GM12874 (cell line): ENCODE measurements at regions not wholly inside any gene's neighbourhood (a gene's known extent, or its start where the extent isn't known, plus 50 kb on each side); places are given as distances from the start of the nearest gene placed in this dataset.

Experiments
- CTCF ChIP-seq: IDR thresholded peaks from 2 replicates; pipeline ENCODE4 v1.5.1; 2011; ENCODE audit warnings: low read depth, mild to moderate bottlenecking, control low read depth, low read length, moderate library complexity; ENCODE audit not compliant: insufficient read depth

GRCh38 chr21:25459365-25459764, 147.9 kb downstream of the MRPL39 start:
- TF ChIP-seq CTCF: no peak

DNA sequence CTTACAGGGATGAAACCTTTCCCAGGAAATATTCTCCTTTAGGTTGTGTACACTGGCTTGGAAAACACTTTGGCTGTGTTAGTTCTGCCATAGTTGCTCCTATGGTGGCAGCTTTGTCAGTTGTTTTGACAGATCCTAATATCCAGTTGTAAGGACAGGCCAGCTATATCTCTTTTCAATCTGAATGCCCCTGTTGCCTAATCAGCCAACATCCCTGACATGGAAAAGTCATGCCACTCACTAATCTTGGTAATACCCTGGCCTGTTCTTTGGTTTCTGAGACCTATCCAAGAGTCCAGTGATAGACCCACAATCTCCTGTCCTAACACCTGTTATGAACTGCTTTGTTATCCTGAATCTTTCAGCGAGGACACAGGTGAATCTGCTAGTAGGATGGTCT, 148.8 kb downstream of the MRPL39 start:
- no peak for TF ChIP-seq CTCF

- TF ChIP-seq CTCF: no peak
Measured at GRCh38 chr21:25457946-25458345, 149.3 kb downstream of the MRPL39 start.

DNA sequence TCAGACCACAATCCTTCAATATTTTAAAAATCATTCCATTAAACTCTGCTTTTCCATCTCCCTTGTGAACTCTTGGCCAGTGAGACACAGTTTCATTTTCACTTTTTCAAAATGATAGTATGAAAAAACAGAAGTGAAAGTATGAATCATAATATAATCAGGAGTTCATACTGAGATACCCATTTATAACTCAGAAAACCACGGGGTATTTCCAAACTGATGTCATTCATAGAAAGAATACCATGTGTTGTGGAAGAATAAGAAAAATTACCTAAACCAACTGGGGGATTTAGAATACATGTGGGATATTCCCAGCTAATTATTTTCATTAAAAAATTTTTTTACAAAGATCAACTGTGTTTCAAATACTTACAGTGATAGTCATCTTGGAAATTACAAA, 149.9 kb downstream of the MRPL39 start:
- no peak for TF ChIP-seq CTCF

- TF ChIP-seq CTCF: no peak
Measured at GRCh38 chr21:25456672-25457071, 150.6 kb downstream of the MRPL39 start.

DNA sequence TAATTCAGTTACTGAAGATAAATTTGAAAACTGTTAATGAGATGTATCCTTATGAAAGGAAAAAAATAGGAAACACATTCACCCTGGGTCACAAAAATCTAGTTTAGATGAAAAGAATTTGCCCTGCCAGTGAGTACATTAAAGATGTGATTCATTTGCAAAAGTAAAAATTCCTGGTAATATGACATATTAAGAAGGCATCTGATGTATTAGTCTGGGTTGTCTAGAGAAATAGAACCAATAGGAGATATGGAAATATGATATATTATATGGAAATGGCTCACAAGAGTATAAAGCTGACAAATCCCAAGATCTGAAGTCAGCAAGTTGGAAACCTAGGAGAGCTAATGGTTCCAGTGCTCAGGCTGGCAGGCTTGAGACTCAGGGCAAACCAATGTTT, 153.8 kb downstream of the MRPL39 start:
- TF ChIP-seq CTCF: no peak

DNA sequence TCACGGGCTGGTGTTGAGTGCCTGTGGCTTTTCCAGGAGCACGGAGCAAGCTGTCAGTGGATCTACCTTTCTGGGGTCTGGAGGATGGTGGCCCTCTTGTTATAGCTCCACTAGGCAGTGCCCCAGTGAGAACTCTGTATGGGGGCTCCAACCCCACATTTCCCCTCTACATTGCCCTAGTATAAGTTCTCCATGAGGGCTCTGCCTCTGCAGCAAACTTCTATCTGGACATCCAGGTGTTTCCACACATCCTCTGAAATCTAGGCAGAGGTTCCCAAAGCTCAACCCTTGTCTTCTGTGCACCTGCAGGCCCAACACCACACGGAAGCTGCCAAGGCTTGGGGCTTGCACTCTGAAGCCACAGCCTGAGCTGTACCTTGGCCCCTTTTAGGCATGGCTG, 157.3 kb downstream of the MRPL39 start:
- TF ChIP-seq CTCF: no peak

GRCh38 chr21:25441835-25442234, 165.4 kb downstream of the MRPL39 start:
- no peak for TF ChIP-seq CTCF
